ENCODE measurements at regions not wholly inside any gene's neighbourhood (a gene's known extent, or its start where the extent isn't known, plus 50 kb on each side); places are given as distances from the start of the nearest gene placed in this dataset.

DNA sequence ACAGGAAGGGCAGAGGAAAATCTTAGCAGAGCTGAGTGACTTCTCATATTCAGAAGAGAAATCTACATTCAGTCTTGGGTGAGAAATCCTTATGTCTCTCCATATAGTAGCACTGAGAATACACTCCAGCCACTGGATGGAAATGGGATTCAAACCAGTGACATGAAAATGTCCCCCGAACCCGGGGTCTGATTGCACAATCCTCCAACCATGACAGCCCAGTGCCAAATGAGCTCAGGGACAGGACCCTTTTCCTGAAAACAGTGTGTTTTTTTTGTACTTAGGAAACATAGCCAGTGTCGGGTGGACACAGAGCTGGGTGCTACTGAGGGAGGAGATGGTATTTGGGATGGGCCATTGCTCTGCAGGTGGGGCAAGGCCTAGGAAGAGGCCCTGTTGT lies 185.6 kb downstream of the CXCL12 start:
- Histone ChIP-seq H3K9me3 (ENCODE audit: control insufficient read depth in 1 of 2, insufficient read depth in 1 of 2, low read length in 2 of 2) (peaks cover 0 to 22% of the 10 kb centered on the region in 2 experiments), H3K27ac (ENCODE audit: low read depth in 1 of 2, low read length in 2 of 2) (no peak overlapping the region), H3K36me3 (ENCODE audit: insufficient read depth, low read length) (no peaks in the 10 kb centered on the region), H3K4me1 (ENCODE audit: insufficient read depth, low read length) (no peaks in the 10 kb centered on the region), H3K27me3 (ENCODE audit: control insufficient read depth in 1 of 2, insufficient read depth in 2 of 2, low read length in 2 of 2) (no peaks in the 10 kb centered on the region), H3K4me3 (ENCODE audit: low read length) (no peak overlapping the region)
- intact Hi-C loops (cut with DNase I, micrococcal nuclease): no loop called here
- no peak for ATAC-seq (ENCODE audit: poor library complexity)
- TF ChIP-seq, protein P1, sequence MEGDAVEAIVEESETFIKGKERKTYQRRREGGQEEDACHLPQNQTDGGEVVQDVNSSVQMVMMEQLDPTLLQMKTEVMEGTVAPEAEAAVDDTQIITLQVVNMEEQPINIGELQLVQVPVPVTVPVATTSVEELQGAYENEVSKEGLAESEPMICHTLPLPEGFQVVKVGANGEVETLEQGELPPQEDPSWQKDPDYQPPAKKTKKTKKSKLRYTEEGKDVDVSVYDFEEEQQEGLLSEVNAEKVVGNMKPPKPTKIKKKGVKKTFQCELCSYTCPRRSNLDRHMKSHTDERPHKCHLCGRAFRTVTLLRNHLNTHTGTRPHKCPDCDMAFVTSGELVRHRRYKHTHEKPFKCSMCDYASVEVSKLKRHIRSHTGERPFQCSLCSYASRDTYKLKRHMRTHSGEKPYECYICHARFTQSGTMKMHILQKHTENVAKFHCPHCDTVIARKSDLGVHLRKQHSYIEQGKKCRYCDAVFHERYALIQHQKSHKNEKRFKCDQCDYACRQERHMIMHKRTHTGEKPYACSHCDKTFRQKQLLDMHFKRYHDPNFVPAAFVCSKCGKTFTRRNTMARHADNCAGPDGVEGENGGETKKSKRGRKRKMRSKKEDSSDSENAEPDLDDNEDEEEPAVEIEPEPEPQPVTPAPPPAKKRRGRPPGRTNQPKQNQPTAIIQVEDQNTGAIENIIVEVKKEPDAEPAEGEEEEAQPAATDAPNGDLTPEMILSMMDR (IDR thresholded peaks at IDR 0.05): no peak
- Mint-ChIP-seq H3K4me1 (ENCODE audit: low read depth) (no peaks in the 10 kb centered on the region), H3K4me3 (no peak overlapping the region), H3K27ac (no peak overlapping the region), H3K27me3 (peaks cover 6% of the 10 kb centered on the region), H3K36me3 (ENCODE audit: low read depth) (no peaks in the 10 kb centered on the region), H3K9me3 (peaks cover 6% of the 10 kb centered on the region)
- ChIA-PET CTCF (no interaction called here), POLR2A (no interaction called here)
- DNase-seq: no peak

DNA sequence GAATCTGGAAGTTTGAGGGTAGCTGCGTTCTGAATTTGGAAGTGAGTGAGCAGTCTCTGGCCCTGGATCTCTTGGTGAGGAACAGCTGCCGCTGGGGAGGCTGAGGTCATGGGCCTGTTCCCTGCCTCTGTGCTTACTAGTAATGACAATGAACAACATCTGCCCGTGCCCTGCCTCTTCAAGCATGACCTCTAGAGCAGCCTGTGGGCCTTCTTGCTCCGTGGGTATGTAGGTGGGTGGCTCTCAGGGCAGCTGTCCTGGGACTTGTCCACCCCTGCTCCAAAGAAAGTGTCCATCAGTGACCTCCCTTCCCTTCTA lies 186.2 kb downstream of the CXCL12 start:
- POLR2A ChIA-PET: no interaction called here
- Histone ChIP-seq H3K9me3 (ENCODE audit: control insufficient read depth in 1 of 2, insufficient read depth in 1 of 2, low read length in 2 of 2) (peaks cover 0 to 26% of the 10 kb centered on the region in 2 experiments), H3K27me3 (ENCODE audit: control insufficient read depth in 1 of 2, insufficient read depth in 2 of 2, low read length in 2 of 2) (no peaks in the 10 kb centered on the region), H3K4me1 (ENCODE audit: insufficient read depth, low read length) (no peaks in the 10 kb centered on the region), H3K4me3 (ENCODE audit: low read length) (no peak overlapping the region), H3K27ac (ENCODE audit: low read depth in 1 of 2, low read length in 2 of 2) (no peak overlapping the region), H3K36me3 (ENCODE audit: insufficient read depth, low read length) (no peaks in the 10 kb centered on the region)
- TF ChIP-seq, protein P1 (IDR thresholded peaks at IDR 0.05): no peak
- Mint-ChIP-seq H3K4me3 (no peak overlapping the region), H3K36me3 (ENCODE audit: low read depth) (no peaks in the 10 kb centered on the region), H3K27me3 (peaks cover 6% of the 10 kb centered on the region), H3K9me3 (peaks cover 6% of the 10 kb centered on the region), H3K4me1 (ENCODE audit: low read depth) (no peaks in the 10 kb centered on the region), H3K27ac (no peak overlapping the region)
- DNase-seq: no peak
- CTCF ChIA-PET: no interaction called here
- ATAC-seq (ENCODE audit: poor library complexity): no peak
- intact Hi-C loops (cut with DNase I, micrococcal nuclease): no loop called here

DNA sequence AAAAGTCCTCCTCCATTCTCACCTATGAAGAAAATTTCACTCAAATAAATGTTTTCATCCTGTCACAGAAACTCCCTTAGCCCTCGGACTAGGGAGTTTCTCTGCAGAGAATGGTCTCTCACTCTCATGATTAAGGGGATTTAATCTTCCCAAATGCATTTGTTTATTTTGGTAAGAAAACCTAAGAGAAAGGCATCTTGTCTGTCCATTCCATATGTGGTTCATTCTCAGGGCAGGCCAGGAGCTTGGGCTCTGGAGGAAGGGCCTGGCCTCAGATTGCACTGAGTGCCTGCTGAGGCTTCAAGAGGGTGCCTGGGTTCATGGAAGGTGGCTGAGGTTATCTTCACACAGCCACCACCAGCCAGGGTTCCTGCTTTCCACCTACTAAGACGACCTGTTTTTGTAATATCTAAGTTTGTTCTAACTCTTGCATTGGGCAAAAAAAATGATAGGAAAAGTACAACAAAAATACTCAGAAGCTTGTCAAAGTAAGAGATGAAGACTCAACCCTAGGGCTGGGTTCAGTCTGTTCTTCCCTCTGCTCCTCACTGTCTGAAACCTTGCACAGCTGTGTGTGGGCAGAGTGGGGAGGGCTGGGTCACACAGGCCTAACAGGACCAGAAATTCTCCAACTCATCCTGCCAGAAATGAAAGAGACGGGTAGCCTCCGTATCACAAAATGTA lies 186.7 kb downstream of the CXCL12 start:
- CTCF ChIA-PET: no interaction called here
- no peaks in the 10 kb centered on the region for H3K36me3 Mint-ChIP-seq (ENCODE audit: low read depth)

More for the DNA sequence above, 186.7 kb downstream of the CXCL12 start:
- POLR2A ChIA-PET: no interaction called here
- Histone ChIP-seq H3K4me1 (ENCODE audit: insufficient read depth, low read length) (no peaks in the 10 kb centered on the region), H3K27me3 (ENCODE audit: control insufficient read depth in 1 of 2, insufficient read depth in 2 of 2, low read length in 2 of 2) (no peaks in the 10 kb centered on the region), H3K36me3 (ENCODE audit: insufficient read depth, low read length) (no peaks in the 10 kb centered on the region), H3K4me3 (ENCODE audit: low read length) (no peak overlapping the region), H3K9me3 (ENCODE audit: control insufficient read depth in 1 of 2, insufficient read depth in 1 of 2, low read length in 2 of 2) (peaks cover 0 to 27% of the 10 kb centered on the region in 2 experiments), H3K27ac (ENCODE audit: low read depth in 1 of 2, low read length in 2 of 2) (no peak overlapping the region)
- H3K4me1 Mint-ChIP-seq (ENCODE audit: low read depth): no peaks in the 10 kb centered on the region
- no peak overlapping the region for H3K27ac Mint-ChIP-seq
- DNase-seq: no peak
- TF ChIP-seq, protein P1 (IDR thresholded peaks at IDR 0.05): no peak
- no peak for ATAC-seq (ENCODE audit: poor library complexity)
- H3K27me3 Mint-ChIP-seq: peaks cover 6% of the 10 kb centered on the region
- peaks cover 6% of the 10 kb centered on the region for H3K9me3 Mint-ChIP-seq
- no peak overlapping the region for H3K4me3 Mint-ChIP-seq
- intact Hi-C loops (cut with DNase I, micrococcal nuclease): no loop called here

All from CD4-positive, alpha-beta T cell (primary cell).